Kidney (tissue), 13 donors: ENCODE measurements at regions not wholly inside any gene's neighbourhood (a gene's known extent, or its start where the extent isn't known, plus 50 kb on each side); places are given as distances from the start of the nearest gene placed in this dataset.

ENCODE experiments used
- DNase-seq, 5 donors: peaks; one replicate each; pipeline ENCODE4 v3.0.0-alpha.2; 2013 to 2020
- FAIRE-seq: peaks from 2 replicates; lab custom pipeline; 2012; peaks lifted over from hg19 to GRCh38; lab: Jason Lieb, UNC
- H3K27ac ChIP-seq, 2 donors: one replicate each; pipeline ENCODE4 v1.7.0; 2013; ENCODE audit warnings: low read depth in 2 of 2, low read length in 2 of 2, inconsistent platforms in 1 of 2
- H3K27me3 ChIP-seq: one replicate; pipeline ENCODE4 v1.7.1; 2013; ENCODE audit warnings: low read length, inconsistent platforms; ENCODE audit not compliant: control insufficient read depth, insufficient read depth
- H3K36me3 ChIP-seq, 3 donors: one replicate each; pipeline versions ENCODE4 v1.7.0 to v1.7.1; 2013; ENCODE audit warnings: low read length in 3 of 3, control low read depth in 1 of 3, inconsistent platforms in 1 of 3; ENCODE audit not compliant: insufficient read depth in 3 of 3, control insufficient read depth in 2 of 3
- H3K4me1 ChIP-seq, 3 donors: one replicate each; pipeline versions ENCODE4 v1.7.0 to v1.7.1; 2013; ENCODE audit warnings: low read length in 3 of 3, inconsistent platforms in 1 of 3, low read depth in 1 of 3; ENCODE audit not compliant: control insufficient read depth in 2 of 3, insufficient read depth in 2 of 3
- H3K4me3 ChIP-seq, 3 donors: one replicate each; pipeline versions ENCODE4 v1.7.0 to v1.8.1; 2013; ENCODE audit warnings: low read length in 3 of 3, control low read depth in 1 of 3, inconsistent platforms in 1 of 3
- H3K9ac ChIP-seq, 3 donors: one replicate each; pipeline versions ENCODE4 v1.7.0 to v1.7.1; 2013; ENCODE audit warnings: low read length in 3 of 3, control low read depth in 1 of 3, inconsistent platforms in 1 of 3
- H3K9me3 ChIP-seq, 3 donors: one replicate each; pipeline versions ENCODE4 v1.7.0 to v1.7.1; 2013; ENCODE audit warnings: low read length in 3 of 3, control low read depth in 1 of 3, inconsistent platforms in 1 of 3; ENCODE audit not compliant: control insufficient read depth in 2 of 3, insufficient read depth in 1 of 3
- intact Hi-C: fragments of 100-400 bp; cut with DNase I; formaldehyde crosslinking; loops from one replicate; pipeline ENCODE4 v1.11.1; 2022
- TF ChIP-seq, protein P1 (sequence below): IDR thresholded peaks from 3 replicates; pipeline ENCODE4 v1.5.1; 2012; ENCODE audit warnings: mild to moderate bottlenecking, moderate library complexity, borderline replicate concordance; ENCODE audit not compliant: insufficient read depth; ENCODE audit errors: extremely low read depth
- donor health status: control.
- donor health status: control.
- donor health status: control.
- donor health status: control.
- donor health status: control.
- donor health status: DM: yes; HTN: yes; CAD: no.
- donor health status: Normal renal cell carcinoma (clear cell type).

DNA sequence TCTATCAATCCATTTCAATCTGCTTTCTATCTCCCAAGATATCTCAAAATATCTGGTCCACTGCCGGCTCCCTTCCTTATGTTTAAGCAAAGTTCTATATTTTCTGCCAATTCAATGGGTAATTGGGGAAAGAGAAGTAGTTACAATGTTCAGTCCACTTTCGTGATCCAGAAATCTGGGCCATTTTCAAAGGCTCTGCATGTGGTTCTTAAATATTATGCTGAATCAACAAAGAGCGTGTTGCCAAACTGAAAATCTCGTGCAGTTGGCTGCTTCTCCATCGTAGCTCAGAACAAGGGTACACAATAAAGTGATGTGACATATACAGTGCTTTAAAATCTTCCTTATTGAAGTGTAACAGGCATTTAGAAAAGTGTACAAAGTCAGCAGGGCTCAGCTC, 863.1 kb downstream of the RNF144A start:
- TF ChIP-seq, protein P1, sequence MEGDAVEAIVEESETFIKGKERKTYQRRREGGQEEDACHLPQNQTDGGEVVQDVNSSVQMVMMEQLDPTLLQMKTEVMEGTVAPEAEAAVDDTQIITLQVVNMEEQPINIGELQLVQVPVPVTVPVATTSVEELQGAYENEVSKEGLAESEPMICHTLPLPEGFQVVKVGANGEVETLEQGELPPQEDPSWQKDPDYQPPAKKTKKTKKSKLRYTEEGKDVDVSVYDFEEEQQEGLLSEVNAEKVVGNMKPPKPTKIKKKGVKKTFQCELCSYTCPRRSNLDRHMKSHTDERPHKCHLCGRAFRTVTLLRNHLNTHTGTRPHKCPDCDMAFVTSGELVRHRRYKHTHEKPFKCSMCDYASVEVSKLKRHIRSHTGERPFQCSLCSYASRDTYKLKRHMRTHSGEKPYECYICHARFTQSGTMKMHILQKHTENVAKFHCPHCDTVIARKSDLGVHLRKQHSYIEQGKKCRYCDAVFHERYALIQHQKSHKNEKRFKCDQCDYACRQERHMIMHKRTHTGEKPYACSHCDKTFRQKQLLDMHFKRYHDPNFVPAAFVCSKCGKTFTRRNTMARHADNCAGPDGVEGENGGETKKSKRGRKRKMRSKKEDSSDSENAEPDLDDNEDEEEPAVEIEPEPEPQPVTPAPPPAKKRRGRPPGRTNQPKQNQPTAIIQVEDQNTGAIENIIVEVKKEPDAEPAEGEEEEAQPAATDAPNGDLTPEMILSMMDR, result no peak
- Histone ChIP-seq H3K9ac (no peak overlapping the region), H3K27me3 (no peaks in the 10 kb centered on the region), H3K9me3 (no peaks in the 10 kb centered on the region), H3K4me3 (no peak overlapping the region), H3K4me1 (no peaks in the 10 kb centered on the region), H3K36me3 (no peaks in the 10 kb centered on the region), H3K27ac (no peak overlapping the region)
- DNase-seq (no peak), FAIRE-seq (no peak)
- intact Hi-C loops, result no loop called here

DNA sequence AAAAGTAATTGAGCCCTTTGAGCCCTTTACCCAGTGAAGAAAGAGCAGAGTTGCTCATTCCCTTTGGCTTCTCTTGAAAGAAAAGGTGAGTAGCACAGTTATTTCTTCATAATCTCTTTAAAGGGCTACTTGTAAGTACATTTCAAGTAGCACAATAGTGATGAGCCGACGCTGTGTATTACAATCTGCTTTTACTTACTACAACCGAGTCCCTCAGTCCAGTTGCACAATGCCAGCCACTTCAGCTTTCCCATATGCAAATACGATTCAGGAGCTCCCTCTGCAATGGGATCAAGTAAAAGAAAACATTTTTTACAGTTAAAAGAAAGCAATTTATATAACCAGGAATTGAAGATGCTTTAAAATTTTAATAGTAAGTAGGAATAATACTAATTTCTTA, 868.5 kb downstream of the RNF144A start:
- no peaks in the 10 kb centered on the region for H3K36me3 ChIP-seq
- H3K9ac ChIP-seq, result no peak overlapping the region
- intact Hi-C loops, result no loop called here
- H3K4me1 ChIP-seq, result no peaks in the 10 kb centered on the region
- H3K27ac ChIP-seq, result no peak overlapping the region
- H3K9me3 ChIP-seq, result no peaks in the 10 kb centered on the region
- no peak for DNase-seq
- TF ChIP-seq, protein P1, result no peak
- H3K4me3 ChIP-seq, result no peak overlapping the region
- H3K27me3 ChIP-seq, result no peaks in the 10 kb centered on the region
- no peak for FAIRE-seq

- FAIRE-seq (no peak), DNase-seq (peak in 1 of 5 donors; percentile 4)
- no peak overlapping the region for H3K9ac ChIP-seq
- H3K36me3 ChIP-seq, result no peaks in the 10 kb centered on the region
- no peak overlapping the region for H3K27ac ChIP-seq
- no peak overlapping the region for H3K4me3 ChIP-seq
- TF ChIP-seq, protein P1, result no peak
- H3K4me1 ChIP-seq, result no peaks in the 10 kb centered on the region
- no peaks in the 10 kb centered on the region for H3K9me3 ChIP-seq
- H3K27me3 ChIP-seq, result no peaks in the 10 kb centered on the region
- intact Hi-C loops, result no loop called here
These were observed 871.5 kb downstream of the RNF144A start for GRCh38 chr2:7788736-7789135.

DNA sequence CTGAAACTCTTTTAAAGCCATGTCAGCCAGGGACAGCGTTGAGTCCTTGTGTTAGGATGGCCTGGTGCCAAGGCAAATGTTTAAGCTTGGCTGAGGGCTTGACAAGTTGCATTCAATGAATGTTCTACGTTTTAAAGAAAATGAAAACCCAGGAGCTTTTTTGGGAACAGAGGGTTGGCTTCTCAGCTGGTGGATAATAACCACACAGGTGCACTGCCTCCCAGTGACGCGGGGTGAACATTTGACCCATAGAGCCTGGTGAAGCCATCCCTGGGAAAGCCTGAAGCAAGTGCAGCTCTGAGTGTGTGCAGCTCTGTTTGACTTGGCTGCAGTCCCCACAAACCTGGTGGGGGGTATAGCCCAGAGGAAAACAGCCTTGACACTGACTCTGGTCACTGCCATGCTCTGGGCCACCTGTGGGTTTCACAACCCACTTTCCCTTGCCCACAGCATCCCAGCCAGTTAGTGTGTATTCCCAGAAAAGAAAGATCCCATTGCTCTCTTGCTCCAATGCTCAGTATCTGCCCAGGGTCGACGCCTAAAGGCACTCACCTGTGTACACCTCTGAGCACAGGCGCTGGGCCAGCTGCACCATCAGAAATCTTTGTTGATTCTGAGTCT, 874.9 kb downstream of the RNF144A start:
- H3K4me1 ChIP-seq, result no peaks in the 10 kb centered on the region
- DNase-seq (peak in 2 of 5 donors; percentile 16 to 68), FAIRE-seq (no peak)
- TF ChIP-seq, protein P1, result no peak
- H3K27me3 ChIP-seq, result no peaks in the 10 kb centered on the region
- H3K27ac ChIP-seq, result no peak overlapping the region
- intact Hi-C loops, result no loop called here
- H3K36me3 ChIP-seq, result no peaks in the 10 kb centered on the region
- H3K9ac ChIP-seq, result no peak overlapping the region
- no peak overlapping the region for H3K4me3 ChIP-seq
- no peaks in the 10 kb centered on the region for H3K9me3 ChIP-seq
